ENCODE measurements at regions not wholly inside any gene's neighbourhood (a gene's known extent, or its start where the extent isn't known, plus 50 kb on each side); places are given as distances from the start of the nearest gene placed in this dataset.
"Not testable (repeated sequence)": the region's sequence is repeated elsewhere in the genome, so short reads cannot be mapped to it uniquely, and the experiment has no call there.

GRCh38 chr2:176914371-176914770, 298.2 kb upstream of the HNRNPA3 start:
- no peaks in the 10 kb centered on the region for H3K9me2 ChIP-seq (ENCODE audit: insufficient read depth)
- H3K4me1 ChIP-seq (replicated peaks; ENCODE audit: insufficient read depth): no peaks in the 10 kb centered on the region
- H2AFZ ChIP-seq: no peak overlapping the region
- H3K4me3 ChIP-seq: no peak overlapping the region
- H3K79me2 ChIP-seq (ENCODE audit: low read depth): no peaks in the 10 kb centered on the region
- H3K4me2 ChIP-seq: no peak overlapping the region
- H3K27ac ChIP-seq: no peak overlapping the region
- no peaks in the 10 kb centered on the region for H3K27me3 ChIP-seq (ENCODE audit: insufficient read depth, low read depth)
- no peaks in the 10 kb centered on the region for H3K36me3 ChIP-seq (ENCODE audit: low read depth)
- no peaks in the 10 kb centered on the region for H3K9me3 ChIP-seq (ENCODE audit: insufficient read depth, low read depth)
- ChIA-PET CTCF (no interaction called here), POLR2A (ENCODE audit: unreplicated experiment) (no interaction called here)
- no peaks in the 10 kb centered on the region for H3F3A ChIP-seq (ENCODE audit: insufficient read depth, low read depth)
- no peak for DNase-seq
- intact Hi-C loops (cut with micrococcal nuclease; ENCODE audit: unreplicated experiment): no loop called here
- no peaks in the 10 kb centered on the region for H4K20me1 ChIP-seq (ENCODE audit: insufficient read depth)
- no peak for TF ChIP-seq EZH2 (IDR thresholded peaks at IDR 0.05; ENCODE audit: low read depth)
- TF ChIP-seq, protein P1, sequence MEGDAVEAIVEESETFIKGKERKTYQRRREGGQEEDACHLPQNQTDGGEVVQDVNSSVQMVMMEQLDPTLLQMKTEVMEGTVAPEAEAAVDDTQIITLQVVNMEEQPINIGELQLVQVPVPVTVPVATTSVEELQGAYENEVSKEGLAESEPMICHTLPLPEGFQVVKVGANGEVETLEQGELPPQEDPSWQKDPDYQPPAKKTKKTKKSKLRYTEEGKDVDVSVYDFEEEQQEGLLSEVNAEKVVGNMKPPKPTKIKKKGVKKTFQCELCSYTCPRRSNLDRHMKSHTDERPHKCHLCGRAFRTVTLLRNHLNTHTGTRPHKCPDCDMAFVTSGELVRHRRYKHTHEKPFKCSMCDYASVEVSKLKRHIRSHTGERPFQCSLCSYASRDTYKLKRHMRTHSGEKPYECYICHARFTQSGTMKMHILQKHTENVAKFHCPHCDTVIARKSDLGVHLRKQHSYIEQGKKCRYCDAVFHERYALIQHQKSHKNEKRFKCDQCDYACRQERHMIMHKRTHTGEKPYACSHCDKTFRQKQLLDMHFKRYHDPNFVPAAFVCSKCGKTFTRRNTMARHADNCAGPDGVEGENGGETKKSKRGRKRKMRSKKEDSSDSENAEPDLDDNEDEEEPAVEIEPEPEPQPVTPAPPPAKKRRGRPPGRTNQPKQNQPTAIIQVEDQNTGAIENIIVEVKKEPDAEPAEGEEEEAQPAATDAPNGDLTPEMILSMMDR (conservative IDR thresholded peaks at IDR 0.05): no peak
- BruUV-seq (replicated peaks): no TSS peak

GRCh38 chr2:176922545-176922944, 290.0 kb upstream of the HNRNPA3 start:
- H3K27ac ChIP-seq; H3K36me3 ChIP-seq (ENCODE audit: low read depth); H2AFZ ChIP-seq; H3F3A ChIP-seq (ENCODE audit: insufficient read depth, low read depth); H3K4me2 ChIP-seq; intact Hi-C loops (cut with micrococcal nuclease; ENCODE audit: unreplicated experiment); H3K27me3 ChIP-seq (ENCODE audit: insufficient read depth, low read depth); H3K9me3 ChIP-seq (ENCODE audit: insufficient read depth, low read depth); BruUV-seq (replicated peaks); H4K20me1 ChIP-seq (ENCODE audit: insufficient read depth); POLR2A ChIA-PET (ENCODE audit: unreplicated experiment); DNase-seq; H3K79me2 ChIP-seq (ENCODE audit: low read depth); H3K4me3 ChIP-seq; CTCF ChIA-PET; H3K9me2 ChIP-seq (ENCODE audit: insufficient read depth); H3K4me1 ChIP-seq (replicated peaks; ENCODE audit: insufficient read depth): not testable (repeated sequence)

- Histone ChIP-seq H2AFZ (no peak overlapping the region), H3K27ac (no peak overlapping the region), H3F3A (ENCODE audit: insufficient read depth, low read depth) (no peaks in the 10 kb centered on the region), H3K27me3 (ENCODE audit: insufficient read depth, low read depth) (no peaks in the 10 kb centered on the region), H3K9me3 (ENCODE audit: insufficient read depth, low read depth) (no peaks in the 10 kb centered on the region), H4K20me1 (ENCODE audit: insufficient read depth) (no peaks in the 10 kb centered on the region), H3K4me1 (replicated peaks; ENCODE audit: insufficient read depth) (no peaks in the 10 kb centered on the region), H3K79me2 (ENCODE audit: low read depth) (no peaks in the 10 kb centered on the region), H3K9me2 (ENCODE audit: insufficient read depth) (no peaks in the 10 kb centered on the region), H3K36me3 (ENCODE audit: low read depth) (no peaks in the 10 kb centered on the region), H3K4me3 (no peak overlapping the region), H3K4me2 (no peak overlapping the region)
- no TSS peak for BruUV-seq (replicated peaks)
- ChIA-PET CTCF (no interaction called here), POLR2A (ENCODE audit: unreplicated experiment) (no interaction called here)
- no peak for TF ChIP-seq EZH2 (IDR thresholded peaks at IDR 0.05; ENCODE audit: low read depth)
- TF ChIP-seq, protein P1 (conservative IDR thresholded peaks at IDR 0.05): no peak
- no peak for DNase-seq
- intact Hi-C loops (cut with micrococcal nuclease; ENCODE audit: unreplicated experiment): no loop called here
Measured at GRCh38 chr2:176923205-176923604, 289.4 kb upstream of the HNRNPA3 start.

GRCh38 chr2:176924909-176925534, 287.6 kb upstream of the HNRNPA3 start:
- intact Hi-C loops (cut with micrococcal nuclease; ENCODE audit: unreplicated experiment): no loop called here
- H3K79me2 ChIP-seq (ENCODE audit: low read depth): no peaks in the 10 kb centered on the region
- H3K9me2 ChIP-seq (ENCODE audit: insufficient read depth): no peaks in the 10 kb centered on the region
- H2AFZ ChIP-seq: peak overlapping the region; percentile 32; the same call in 1 of the 2 replicates
- H3K27ac ChIP-seq: no peak overlapping the region
- DNase-seq: no peak
- POLR2A ChIA-PET (ENCODE audit: unreplicated experiment): no interaction called here
- TF ChIP-seq, protein P1 (conservative IDR thresholded peaks at IDR 0.05): no peak
- no peak for TF ChIP-seq EZH2 (IDR thresholded peaks at IDR 0.05; ENCODE audit: low read depth)
- no peaks in the 10 kb centered on the region for H3F3A ChIP-seq (ENCODE audit: insufficient read depth, low read depth)
- no peaks in the 10 kb centered on the region for H3K4me1 ChIP-seq (replicated peaks; ENCODE audit: insufficient read depth)
- H3K4me3 ChIP-seq: no peak overlapping the region
- no peaks in the 10 kb centered on the region for H3K27me3 ChIP-seq (ENCODE audit: insufficient read depth, low read depth)
- no peak overlapping the region for H3K4me2 ChIP-seq
- CTCF ChIA-PET: no interaction called here
- no peaks in the 10 kb centered on the region for H3K9me3 ChIP-seq (ENCODE audit: insufficient read depth, low read depth)
- H4K20me1 ChIP-seq (ENCODE audit: insufficient read depth): no peaks in the 10 kb centered on the region
- no TSS peak for BruUV-seq (replicated peaks)
- no peaks in the 10 kb centered on the region for H3K36me3 ChIP-seq (ENCODE audit: low read depth)

All from PC-9 (cell line).